K562 (cell line): ENCODE measurements at regions not wholly inside any gene's neighbourhood (a gene's known extent, or its start where the extent isn't known, plus 50 kb on each side); places are given as distances from the start of the nearest gene placed in this dataset.

Experiments used
- ATAC-seq: fragments of 200-7000 bp; cut with Tn5 transposase; 3 replicates; pipeline ENCODE4 v1.9.1; 2020; ENCODE audit warnings: moderate library complexity
- BruUV-seq: library from RNA; stranded (reverse); fragments of 400-500 nt; replicated peaks from 2 replicates; lab custom pipeline; 2021; lab: Mats Ljungman, UMichigan
- CTCF ChIA-PET: fragments of 300-600 bp; formaldehyde crosslinking; extraction: SDS; loops from one replicate; lab custom pipeline; 2021; ENCODE audit warnings: low intra/inter-chr PET ratio; lab: Yijun Ruan, JAX
- POLR2A ChIA-PET: fragments of 300-600, 350-650 bp; sonication (Branson Sonifier 250); formaldehyde crosslinking; extraction: SDS; loops from one replicate; lab custom pipeline; 2021; ENCODE audit warnings: antibody characterized with exemption, inconsistent platforms; lab: Yijun Ruan, JAX
- DNase-seq, 4 experiments: peaks; one replicate each; pipeline versions ENCODE4 v3.0.0 to v3.0.0-alpha.2; 2011 to 2018; ENCODE audit warnings: low spot score in 3 of 4, mixed read lengths in 3 of 4; ENCODE audit errors: extremely low read depth in 1 of 4
- FAIRE-seq: peaks from 2 replicates; lab custom pipeline; 2011; peaks lifted over from hg19 to GRCh38; lab: Jason Lieb, UNC
- H2AFZ ChIP-seq: 2 replicates; pipeline ENCODE4 v1.6.0; 2011; ENCODE audit warnings: low read depth, low read length, control low read depth, inconsistent platforms
- H3K27ac ChIP-seq: fragments of 200-600 bp; 3 replicates; pipeline ENCODE4 v1.8.0; 2011; ENCODE audit warnings: low read depth, mild to moderate bottlenecking, control low read depth, inconsistent platforms, low read length, moderate library complexity, mixed read lengths; ENCODE audit errors: extremely low read depth
- H3K27me3 ChIP-seq, 2 experiments: fragments of 300-600 bp in 1 of 2; 2 replicates in 1 of 2; 3 replicates in 1 of 2; pipeline versions ENCODE4 v1.6.0 to v1.8.0; 2011; ENCODE audit warnings: inconsistent platforms in 2 of 2, low read length in 2 of 2, mild to moderate bottlenecking in 1 of 2, mixed read lengths in 1 of 2, moderate library complexity in 1 of 2; ENCODE audit not compliant: control insufficient read depth in 2 of 2, insufficient read depth in 2 of 2
- H3K36me3 ChIP-seq: fragments of 300-600 bp; 3 replicates; pipeline ENCODE4 v1.8.0; 2011; ENCODE audit warnings: mild to moderate bottlenecking, low read length, inconsistent platforms; ENCODE audit not compliant: control insufficient read depth, insufficient read depth
- H3K4me1 ChIP-seq, 2 experiments: fragments of 200-600 bp in 1 of 2; replicated peaks in 1 of 2; 2 replicates in 1 of 2; 3 replicates in 1 of 2; pipeline versions ENCODE4 v1.5.1 to v1.8.0; 2011; ENCODE audit warnings: inconsistent platforms in 2 of 2, low read length in 2 of 2, mild to moderate bottlenecking in 1 of 2, mixed read lengths in 1 of 2, moderate library complexity in 1 of 2; ENCODE audit not compliant: control insufficient read depth in 2 of 2, insufficient read depth in 2 of 2
- H3K4me2 ChIP-seq: 2 replicates; pipeline ENCODE4 v1.6.1; 2011; ENCODE audit warnings: low read length, control low read depth, inconsistent platforms, mixed read lengths; ENCODE audit not compliant: insufficient read depth
- H3K4me3 ChIP-seq: fragments of 200-600 bp; sonication (generic), shearing (Covaris generic); 2 replicates; pipeline ENCODE4 v1.5.1; 2016; ENCODE audit warnings: control low read depth, inconsistent platforms
- H3K79me2 ChIP-seq: fragments of 200-600 bp; 3 replicates; pipeline ENCODE4 v1.8.0; 2011; ENCODE audit warnings: low read length, inconsistent platforms; ENCODE audit not compliant: control insufficient read depth, insufficient read depth
- H3K9ac ChIP-seq, 2 experiments: 2 replicates each; pipeline versions ENCODE4 v1.6.0 to v1.6.1; 2011; ENCODE audit warnings: low read depth in 2 of 2, low read length in 2 of 2, control low read depth in 1 of 2, inconsistent platforms in 1 of 2, mild to moderate bottlenecking in 1 of 2, mixed read lengths in 1 of 2; ENCODE audit not compliant: insufficient read depth in 1 of 2
- H3K9me1 ChIP-seq: one replicate; pipeline ENCODE4 v1.6.0; 2011; ENCODE audit warnings: inconsistent platforms, mild to moderate bottlenecking, low read length, moderate library complexity; ENCODE audit not compliant: control insufficient read depth, insufficient read depth
- H3K9me3 ChIP-seq: replicated peaks from 2 replicates; pipeline ENCODE4 v1.5.1; 2011; ENCODE audit warnings: low read depth, low read length, inconsistent platforms; ENCODE audit not compliant: control insufficient read depth, insufficient read depth
- H4K20me1 ChIP-seq: replicated peaks from 2 replicates; pipeline ENCODE4 v1.6.1; 2011; ENCODE audit warnings: low read length, inconsistent platforms, mixed read lengths; ENCODE audit not compliant: control insufficient read depth, insufficient read depth
- CHD4 ChIP-seq: fragments of 200-600 bp; sonication (generic); IDR thresholded peaks from 3 replicates; pipeline ENCODE4 v1.6.1; 2012; ENCODE audit warnings: low read depth, mild to moderate bottlenecking, mixed read lengths, low read length, inconsistent platforms; ENCODE audit not compliant: insufficient read depth, insufficient replicate concordance, poor library complexity, severe bottlenecking
- DACH1 ChIP-seq: fragments of 450-650 bp; IDR thresholded peaks from 2 replicates; pipeline ENCODE4 v1.6.1; 2018; ENCODE audit not compliant: partially characterized antibody
- HCFC1 ChIP-seq: IDR thresholded peaks from 2 replicates; pipeline ENCODE4 v1.6.1; 2012; ENCODE audit warnings: low read depth, low read length, improper control_type of control experiment
- HMG20A ChIP-seq: fragments of 450-650 bp; formaldehyde crosslinking; conservative IDR thresholded peaks from 2 replicates; pipeline ENCODE4 v1.4.0; 2020; ENCODE audit warnings: mild to moderate bottlenecking, mixed read lengths
- MTA2 ChIP-seq: fragments of 450-650 bp; IDR thresholded peaks from 2 replicates; pipeline ENCODE4 v1.6.1; 2016; ENCODE audit warnings: low read depth
- MYBL2 ChIP-seq, 2 experiments: fragments of 450-650 bp in 1 of 2; sonication (generic) in 1 of 2; formaldehyde crosslinking in 1 of 2; IDR thresholded peaks; 2 replicates each; pipeline versions ENCODE4 v1.6.1 to v1.8.1; 2017 to 2022; ENCODE audit warnings: borderline replicate concordance in 1 of 2, inconsistent platforms in 1 of 2, low read depth in 1 of 2, mild to moderate bottlenecking in 1 of 2, missing genetic modification reagents in 1 of 2, moderate library complexity in 1 of 2
- NR0B1 ChIP-seq: fragments of 450-650 bp; IDR thresholded peaks from one replicate; pipeline ENCODE4 v1.6.1; 2018; ENCODE audit warnings: mild to moderate bottlenecking, moderate library complexity; ENCODE audit not compliant: partially characterized antibody
- NR2F6 ChIP-seq: fragments of 450-650 bp; formaldehyde crosslinking; IDR thresholded peaks from 2 replicates; pipeline ENCODE4 v1.4.0; 2020; ENCODE audit warnings: mild to moderate bottlenecking
- PHF20 ChIP-seq: fragments of 450-650 bp; IDR thresholded peaks from 2 replicates; pipeline ENCODE4 v1.6.1; 2018; ENCODE audit not compliant: partially characterized antibody
- TEAD4 ChIP-seq, 2 experiments: sonication (generic) in 1 of 2; formaldehyde crosslinking in 1 of 2; IDR thresholded peaks; 2 replicates each; pipeline versions ENCODE4 v1.6.1 to v1.8.0; 2012 to 2022; ENCODE audit warnings: borderline replicate concordance in 1 of 2, inconsistent platforms in 1 of 2, low read length in 1 of 2, mild to moderate bottlenecking in 1 of 2, missing genetic modification reagents in 1 of 2
- ZFP36 ChIP-seq: fragments of 150-350 bp; IDR thresholded peaks from 2 replicates; pipeline ENCODE4 v1.6.1; 2018; ENCODE audit warnings: low read length, low read depth; ENCODE audit not compliant: partially characterized antibody
- ZNF24 ChIP-seq: fragments of 450-650 bp; IDR thresholded peaks from 2 replicates; pipeline ENCODE4 v1.6.1; 2016
- ZNF695 ChIP-seq: fragments of 450-650 bp; formaldehyde crosslinking; IDR thresholded peaks from 2 replicates; pipeline ENCODE4 v1.4.0; 2020; ENCODE audit warnings: mild to moderate bottlenecking, moderate library complexity
- WGBS: fragments of 100-300 bp; shearing (Covaris generic); methylation state at CpG from one replicate; pipeline ENCODE4 v1.1.6; 2016; ENCODE audit warnings: low coverage, mixed read lengths; ENCODE audit not compliant: insufficient coverage; ENCODE audit errors: missing lambda C conversion rate; 5-methylcytosine and 5-hydroxymethylcytosine counted together
- in situ Hi-C: fragments of 300-500 bp; cut with MboI; formaldehyde crosslinking; loops from 4 replicates; pipeline ENCODE4 v1.15.0; 2018; ENCODE audit warnings: inconsistent platforms, mixed read lengths
- intact Hi-C: fragments of 100-400 bp; cut with micrococcal nuclease; formaldehyde crosslinking; loops from 2 replicates; pipeline ENCODE4 v1.14.2; 2022
- TF ChIP-seq, protein P1 (sequence below), 2 experiments: fragments of 450-650 bp; conservative IDR thresholded peaks; 2 replicates each; pipeline ENCODE4 v1.6.1; 2017; ENCODE audit warnings: mild to moderate bottlenecking in 2 of 2, moderate library complexity in 2 of 2

DNA sequence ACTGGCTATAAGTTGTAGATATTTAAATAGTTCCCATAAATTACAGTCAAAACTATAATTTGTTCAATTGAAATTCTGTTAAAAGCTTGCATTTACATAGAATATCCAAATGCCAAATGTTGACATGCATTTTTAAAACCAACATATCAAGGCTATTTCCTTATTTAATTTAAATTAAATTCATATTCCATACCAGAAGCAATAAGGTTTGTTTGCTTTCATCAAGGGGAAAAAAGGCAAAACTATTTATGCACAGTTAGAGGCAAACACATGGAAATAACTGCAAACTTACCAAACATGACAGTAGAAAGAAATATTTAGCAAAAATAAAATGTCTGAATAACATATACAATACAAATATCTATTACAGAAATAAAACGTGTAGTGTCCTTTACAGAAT is 1581.2 kb upstream of the TENM4 start:
- Histone ChIP-seq H3K4me3 (no peak overlapping the region), H3K9me3 (0 out of 2 replicates have a peak, but pooled peaks cover 2% of the 10 kb centered on the region), H4K20me1 (no peaks in the 10 kb centered on the region), H3K9ac (no peak overlapping the region), H3K9me1 (no peaks in the 10 kb centered on the region), H3K4me2 (no peak overlapping the region), H3K4me1 (no peaks in the 10 kb centered on the region), H3K79me2 (no peaks in the 10 kb centered on the region), H3K36me3 (no peaks in the 10 kb centered on the region), H3K27ac (no peak overlapping the region), H2AFZ (no peak overlapping the region), H3K27me3 (no peaks in the 10 kb centered on the region)
- DNase-seq (no peak), FAIRE-seq (no peak), ATAC-seq (no peak)
- in situ Hi-C loops = no loop called here
- intact Hi-C loops = no loop called here
- ChIA-PET POLR2A (no interaction called here), CTCF (no interaction called here)
- WGBS = 0% methylated on average over 1 of the region's 1 CpG
- no peak for TF ChIP-seq HCFC1
- TF ChIP-seq ZNF695 = no peak
- TF ChIP-seq MYBL2 (IDR thresholded peaks at IDR 0.05; ENCODE audit: low read depth) = no peak
- no peak for TF ChIP-seq MYBL2 (CRISPR knock-in tag; IDR thresholded peaks at IDR 0.05; ENCODE audit: borderline replicate concordance)
- TF ChIP-seq NR2F6 (CRISPR knock-in tag) = no peak
- no peak for TF ChIP-seq ZFP36
- no peak for TF ChIP-seq MTA2
- no peak for TF ChIP-seq PHF20
- TF ChIP-seq, protein P1, sequence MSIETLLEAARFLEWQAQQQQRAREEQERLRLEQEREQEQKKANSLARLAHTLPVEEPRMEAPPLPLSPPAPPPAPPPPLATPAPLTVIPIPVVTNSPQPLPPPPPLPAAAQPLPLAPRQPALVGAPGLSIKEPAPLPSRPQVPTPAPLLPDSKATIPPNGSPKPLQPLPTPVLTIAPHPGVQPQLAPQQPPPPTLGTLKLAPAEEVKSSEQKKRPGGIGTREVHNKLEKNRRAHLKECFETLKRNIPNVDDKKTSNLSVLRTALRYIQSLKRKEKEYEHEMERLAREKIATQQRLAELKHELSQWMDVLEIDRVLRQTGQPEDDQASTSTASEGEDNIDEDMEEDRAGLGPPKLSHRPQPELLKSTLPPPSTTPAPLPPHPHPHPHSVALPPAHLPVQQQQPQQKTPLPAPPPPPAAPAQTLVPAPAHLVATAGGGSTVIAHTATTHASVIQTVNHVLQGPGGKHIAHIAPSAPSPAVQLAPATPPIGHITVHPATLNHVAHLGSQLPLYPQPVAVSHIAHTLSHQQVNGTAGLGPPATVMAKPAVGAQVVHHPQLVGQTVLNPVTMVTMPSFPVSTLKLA (conservative IDR thresholded peaks at IDR 0.05) = no peak
- TF ChIP-seq NR0B1 = no peak
- no peak for TF ChIP-seq CHD4
- TF ChIP-seq DACH1 = no peak
- TF ChIP-seq TEAD4 (IDR thresholded peaks at IDR 0.05; ENCODE audit: low read length) = no peak
- no peak for TF ChIP-seq TEAD4 (CRISPR knock-in tag; IDR thresholded peaks at IDR 0.05; ENCODE audit: borderline replicate concordance)
- no peak for TF ChIP-seq ZNF24
- TF ChIP-seq HMG20A = no peak
- no TSS peak for BruUV-seq
